Fibroblast of lung (primary cell): ENCODE measurements at regions not wholly inside any gene's neighbourhood (a gene's known extent, or its start where the extent isn't known, plus 50 kb on each side); places are given as distances from the start of the nearest gene placed in this dataset.

Experiments
- DNase-seq, 2 donors: peaks; one replicate each; pipeline versions ENCODE4 v3.0.0 to v3.0.0-alpha.2; 2010; ENCODE audit warnings: low read depth in 2 of 2
- H2AFZ ChIP-seq: 2 replicates; pipeline ENCODE4 v1.5.1; 2012; ENCODE audit warnings: low read length, control low read depth, inconsistent platforms
- H3K27ac ChIP-seq: 2 replicates; pipeline ENCODE4 v1.5.1; 2011; ENCODE audit warnings: low read length, control low read depth; ENCODE audit not compliant: insufficient read depth
- H3K27me3 ChIP-seq: 2 replicates; pipeline ENCODE4 v1.5.1; 2011; ENCODE audit warnings: mild to moderate bottlenecking, low read length; ENCODE audit not compliant: control insufficient read depth, insufficient read depth
- H3K36me3 ChIP-seq: 2 replicates; pipeline ENCODE4 v1.5.1; 2011; ENCODE audit warnings: low read length; ENCODE audit not compliant: control insufficient read depth, insufficient read depth
- H3K4me1 ChIP-seq: 2 replicates; pipeline ENCODE4 v1.5.1; 2011; ENCODE audit warnings: low read length; ENCODE audit not compliant: control insufficient read depth, insufficient read depth; ENCODE audit errors: extremely low read depth
- H3K4me2 ChIP-seq: 2 replicates; pipeline ENCODE4 v1.5.1; 2011; ENCODE audit warnings: low read length, control low read depth; ENCODE audit not compliant: insufficient read depth; ENCODE audit errors: extremely low read depth
- H3K4me3 ChIP-seq, 4 experiments: fragments of 200-600 bp in 1 of 4; sonication (generic) in 1 of 4; replicated peaks in 1 of 4; 2 replicates each; pipeline ENCODE4 v1.5.1; 2011 to 2016; ENCODE audit warnings: low read length in 4 of 4, low read depth in 3 of 4, mild to moderate bottlenecking in 3 of 4, control low read depth in 2 of 4, inconsistent platforms in 1 of 4, mixed read lengths in 1 of 4; ENCODE audit not compliant: insufficient read depth in 1 of 4; ENCODE audit errors: control extremely low read depth in 1 of 4
- H3K79me2 ChIP-seq: 2 replicates; pipeline ENCODE4 v1.5.1; 2012; ENCODE audit warnings: mild to moderate bottlenecking, low read length, inconsistent platforms; ENCODE audit not compliant: control insufficient read depth, insufficient read depth
- H3K9ac ChIP-seq: 2 replicates; pipeline ENCODE4 v1.5.1; 2011; ENCODE audit warnings: mild to moderate bottlenecking, low read length, control low read depth; ENCODE audit not compliant: insufficient read depth
- H3K9me3 ChIP-seq: 2 replicates; pipeline ENCODE4 v1.5.1; 2012; ENCODE audit warnings: low read depth, low read length; ENCODE audit not compliant: control insufficient read depth, insufficient read depth
- H4K20me1 ChIP-seq: 2 replicates; pipeline ENCODE4 v1.5.1; 2011; ENCODE audit warnings: low read length; ENCODE audit not compliant: control insufficient read depth, insufficient read depth; ENCODE audit errors: extremely low read depth
- EZH2 ChIP-seq: IDR thresholded peaks from 2 replicates; pipeline ENCODE4 v1.5.1; 2012; ENCODE audit warnings: low read length, control low read depth, mild to moderate bottlenecking; ENCODE audit errors: missing control alignments
- TF ChIP-seq, protein P1 (sequence below), 2 donors: IDR thresholded peaks in 1 of 2; conservative IDR thresholded peaks in 1 of 2; 1 replicate in 1 of 2; 2 replicates in 1 of 2; pipeline ENCODE4 v1.5.1; 2011 to 2012; ENCODE audit warnings: low read length in 2 of 2, control low read depth in 1 of 2, inconsistent platforms in 1 of 2, low read depth in 1 of 2, mild to moderate bottlenecking in 1 of 2

GRCh38 chr11:71338801-71339395 lies 86.5 kb upstream of the SHANK2 start:
- no peak overlapping the region for H2AFZ ChIP-seq
- H3K79me2 ChIP-seq: no peaks in the 10 kb centered on the region
- H4K20me1 ChIP-seq: no peaks in the 10 kb centered on the region
- peak in 1 of 2 donors; percentile 58 for DNase-seq
- H3K4me1 ChIP-seq: peaks cover 5% of the 10 kb centered on the region
- H3K27me3 ChIP-seq: no peaks in the 10 kb centered on the region
- TF ChIP-seq, protein P1, sequence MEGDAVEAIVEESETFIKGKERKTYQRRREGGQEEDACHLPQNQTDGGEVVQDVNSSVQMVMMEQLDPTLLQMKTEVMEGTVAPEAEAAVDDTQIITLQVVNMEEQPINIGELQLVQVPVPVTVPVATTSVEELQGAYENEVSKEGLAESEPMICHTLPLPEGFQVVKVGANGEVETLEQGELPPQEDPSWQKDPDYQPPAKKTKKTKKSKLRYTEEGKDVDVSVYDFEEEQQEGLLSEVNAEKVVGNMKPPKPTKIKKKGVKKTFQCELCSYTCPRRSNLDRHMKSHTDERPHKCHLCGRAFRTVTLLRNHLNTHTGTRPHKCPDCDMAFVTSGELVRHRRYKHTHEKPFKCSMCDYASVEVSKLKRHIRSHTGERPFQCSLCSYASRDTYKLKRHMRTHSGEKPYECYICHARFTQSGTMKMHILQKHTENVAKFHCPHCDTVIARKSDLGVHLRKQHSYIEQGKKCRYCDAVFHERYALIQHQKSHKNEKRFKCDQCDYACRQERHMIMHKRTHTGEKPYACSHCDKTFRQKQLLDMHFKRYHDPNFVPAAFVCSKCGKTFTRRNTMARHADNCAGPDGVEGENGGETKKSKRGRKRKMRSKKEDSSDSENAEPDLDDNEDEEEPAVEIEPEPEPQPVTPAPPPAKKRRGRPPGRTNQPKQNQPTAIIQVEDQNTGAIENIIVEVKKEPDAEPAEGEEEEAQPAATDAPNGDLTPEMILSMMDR (conservative IDR thresholded peaks at IDR 0.05 in 1 of 2, IDR thresholded peaks at IDR 0.05 in 1 of 2; ENCODE audit: low read depth in 1 of 2, low read length in 2 of 2): no peak
- no peak for TF ChIP-seq EZH2
- H3K4me3 ChIP-seq: peak overlapping the region in 2 of 4 experiments; percentile 6 to 12
- H3K9ac ChIP-seq: no peak overlapping the region
- H3K9me3 ChIP-seq: no peaks in the 10 kb centered on the region
- H3K36me3 ChIP-seq: no peaks in the 10 kb centered on the region
- H3K27ac ChIP-seq: peak overlapping the region; percentile 56
- peak overlapping the region; percentile 58 for H3K4me2 ChIP-seq

DNA sequence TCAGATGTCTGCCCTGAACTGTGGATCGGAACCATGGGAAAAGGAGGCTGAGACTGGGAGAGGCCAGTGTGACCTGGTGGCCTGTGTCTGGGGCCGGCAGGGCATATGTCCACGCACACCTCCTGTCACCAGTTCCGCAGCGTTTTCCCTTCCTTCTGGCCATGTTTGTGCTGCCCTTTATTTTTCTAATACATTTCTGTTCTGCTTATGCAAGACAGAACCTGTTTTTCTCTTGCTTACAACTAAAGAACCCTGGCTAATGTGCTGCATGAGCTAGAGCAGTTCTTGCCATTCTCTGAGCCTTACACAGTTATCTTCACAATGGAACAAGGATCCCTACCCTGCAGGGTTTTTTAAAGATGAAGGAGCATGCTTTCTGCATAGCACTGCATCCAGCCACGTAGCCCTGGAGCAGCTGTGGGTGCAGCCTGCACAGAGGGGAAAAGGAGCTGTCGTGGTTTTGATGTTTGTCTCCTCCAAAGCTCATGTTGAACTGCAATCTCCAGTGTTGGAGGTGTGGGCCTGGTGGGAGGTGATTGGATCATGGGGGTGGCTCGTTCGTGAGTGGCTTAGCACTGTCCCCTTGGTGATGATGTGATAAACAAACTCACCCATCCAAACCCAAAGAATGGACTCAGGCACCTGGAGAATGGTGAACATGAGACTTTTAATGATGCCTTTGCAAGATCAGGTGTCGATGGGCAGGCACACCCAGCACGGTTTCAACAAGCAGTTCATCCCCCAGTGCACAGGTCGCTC lies 84.8 kb upstream of the SHANK2 start:
- H3K27ac ChIP-seq: no peak overlapping the region
- TF ChIP-seq, protein P1 (conservative IDR thresholded peaks at IDR 0.05 in 1 of 2, IDR thresholded peaks at IDR 0.05 in 1 of 2; ENCODE audit: low read depth in 1 of 2, low read length in 2 of 2): no peak
- TF ChIP-seq EZH2: no peak
- H2AFZ ChIP-seq: no peak overlapping the region
- no peak overlapping the region for H3K4me3 ChIP-seq
- H3K79me2 ChIP-seq: no peaks in the 10 kb centered on the region
- no peak for DNase-seq
- H3K36me3 ChIP-seq: no peaks in the 10 kb centered on the region
- no peak overlapping the region for H3K4me2 ChIP-seq
- H3K9me3 ChIP-seq: no peaks in the 10 kb centered on the region
- no peaks in the 10 kb centered on the region for H4K20me1 ChIP-seq
- H3K27me3 ChIP-seq: no peaks in the 10 kb centered on the region
- no peak overlapping the region for H3K9ac ChIP-seq
- peaks cover 4% of the 10 kb centered on the region for H3K4me1 ChIP-seq

GRCh38 chr11:71336176-71336995 lies 84.0 kb upstream of the SHANK2 start:
- no peak overlapping the region for H2AFZ ChIP-seq
- H3K79me2 ChIP-seq: no peaks in the 10 kb centered on the region
- no peaks in the 10 kb centered on the region for H3K36me3 ChIP-seq
- no peak for DNase-seq
- TF ChIP-seq EZH2: no peak
- TF ChIP-seq, protein P1 (conservative IDR thresholded peaks at IDR 0.05 in 1 of 2, IDR thresholded peaks at IDR 0.05 in 1 of 2; ENCODE audit: low read depth in 1 of 2, low read length in 2 of 2): no peak
- H3K4me3 ChIP-seq: no peak overlapping the region
- H3K27me3 ChIP-seq: no peaks in the 10 kb centered on the region
- H3K4me1 ChIP-seq: peaks cover 4% of the 10 kb centered on the region
- no peak overlapping the region for H3K9ac ChIP-seq
- H3K9me3 ChIP-seq: no peaks in the 10 kb centered on the region
- no peaks in the 10 kb centered on the region for H4K20me1 ChIP-seq
- no peak overlapping the region for H3K4me2 ChIP-seq
- no peak overlapping the region for H3K27ac ChIP-seq
